ENCODE measurements at regions not wholly inside any gene's neighbourhood (a gene's known extent, or its start where the extent isn't known, plus 50 kb on each side); places are given as distances from the start of the nearest gene placed in this dataset.
"Not testable (repeated sequence)": the region's sequence is repeated elsewhere in the genome, so short reads cannot be mapped to it uniquely, and the experiment has no call there.

GRCh38 chr1:38777464-38777957 lies 82.1 kb downstream of the RRAGC start:
- H3K27me3 ChIP-seq (ENCODE audit: insufficient read depth, low read length), result peaks cover 63% of the 10 kb centered on the region
- H2AFZ ChIP-seq (ENCODE audit: low read length, unreplicated experiment), result no peak overlapping the region
- no peak overlapping the region for H3K27ac ChIP-seq (ENCODE audit: low read depth, low read length)
- no peak overlapping the region for H3K4me3 ChIP-seq (ENCODE audit: low read depth, low read length)
- no peaks in the 10 kb centered on the region for H3K36me3 ChIP-seq (ENCODE audit: insufficient read depth, low read length)
- H3K79me2 ChIP-seq (ENCODE audit: control insufficient read depth, insufficient read depth, low read length, unreplicated experiment), result no peaks in the 10 kb centered on the region
- no peaks in the 10 kb centered on the region for H3K4me1 ChIP-seq (ENCODE audit: control insufficient read depth, insufficient read depth, low read length, unreplicated experiment)

- Histone ChIP-seq H3K79me2 (ENCODE audit: control insufficient read depth, insufficient read depth, low read length, unreplicated experiment) (no peaks in the 10 kb centered on the region), H3K4me3 (ENCODE audit: low read depth, low read length) (no peak overlapping the region), H2AFZ (ENCODE audit: low read length, unreplicated experiment) (no peak overlapping the region), H3K36me3 (ENCODE audit: insufficient read depth, low read length) (no peaks in the 10 kb centered on the region), H3K27ac (ENCODE audit: low read depth, low read length) (no peak overlapping the region), H3K4me1 (ENCODE audit: control insufficient read depth, insufficient read depth, low read length, unreplicated experiment) (no peaks in the 10 kb centered on the region), H3K27me3 (ENCODE audit: insufficient read depth, low read length) (peaks cover 60% of the 10 kb centered on the region)
Observed at GRCh38 chr1:38776466-38777065, 83.0 kb downstream of the RRAGC start.

- Histone ChIP-seq H2AFZ (ENCODE audit: low read length, unreplicated experiment) (no peak overlapping the region), H3K27ac (ENCODE audit: low read depth, low read length) (no peak overlapping the region), H3K4me1 (ENCODE audit: control insufficient read depth, insufficient read depth, low read length, unreplicated experiment) (no peaks in the 10 kb centered on the region), H3K27me3 (ENCODE audit: insufficient read depth, low read length) (peaks cover 49% of the 10 kb centered on the region), H3K79me2 (ENCODE audit: control insufficient read depth, insufficient read depth, low read length, unreplicated experiment) (no peaks in the 10 kb centered on the region), H3K4me3 (ENCODE audit: low read depth, low read length) (no peak overlapping the region), H3K36me3 (ENCODE audit: insufficient read depth, low read length) (no peaks in the 10 kb centered on the region)
Observed at GRCh38 chr1:38775175-38775845, 84.3 kb downstream of the RRAGC start.

- H3K27ac ChIP-seq (ENCODE audit: low read depth, low read length), result no peak overlapping the region
- peaks cover 33% of the 10 kb centered on the region for H3K27me3 ChIP-seq (ENCODE audit: insufficient read depth, low read length)
- H2AFZ ChIP-seq (ENCODE audit: low read length, unreplicated experiment), result no peak overlapping the region
- H3K79me2 ChIP-seq (ENCODE audit: control insufficient read depth, insufficient read depth, low read length, unreplicated experiment), result no peaks in the 10 kb centered on the region
- H3K4me1 ChIP-seq (ENCODE audit: control insufficient read depth, insufficient read depth, low read length, unreplicated experiment), result no peaks in the 10 kb centered on the region
- no peak overlapping the region for H3K4me3 ChIP-seq (ENCODE audit: low read depth, low read length)
- H3K36me3 ChIP-seq (ENCODE audit: insufficient read depth, low read length), result no peaks in the 10 kb centered on the region
Observed at GRCh38 chr1:38773483-38773882, 86.1 kb downstream of the RRAGC start.

- Histone ChIP-seq H3K36me3 (ENCODE audit: insufficient read depth, low read length) (no peaks in the 10 kb centered on the region), H3K4me3 (ENCODE audit: low read depth, low read length) (no peak overlapping the region), H2AFZ (ENCODE audit: low read length, unreplicated experiment) (no peak overlapping the region), H3K27ac (ENCODE audit: low read depth, low read length) (no peak overlapping the region), H3K79me2 (ENCODE audit: control insufficient read depth, insufficient read depth, low read length, unreplicated experiment) (no peaks in the 10 kb centered on the region), H3K4me1 (ENCODE audit: control insufficient read depth, insufficient read depth, low read length, unreplicated experiment) (no peaks in the 10 kb centered on the region), H3K27me3 (ENCODE audit: insufficient read depth, low read length) (peaks cover 28% of the 10 kb centered on the region)
Observed at GRCh38 chr1:38772953-38773352, 86.6 kb downstream of the RRAGC start.

GRCh38 chr1:38772026-38772425 lies 87.5 kb downstream of the RRAGC start:
- Histone ChIP-seq H3K27ac (ENCODE audit: low read depth, low read length) (no peak overlapping the region), H2AFZ (ENCODE audit: low read length, unreplicated experiment) (no peak overlapping the region), H3K36me3 (ENCODE audit: insufficient read depth, low read length) (no peaks in the 10 kb centered on the region), H3K4me1 (ENCODE audit: control insufficient read depth, insufficient read depth, low read length, unreplicated experiment) (no peaks in the 10 kb centered on the region), H3K79me2 (ENCODE audit: control insufficient read depth, insufficient read depth, low read length, unreplicated experiment) (no peaks in the 10 kb centered on the region), H3K27me3 (ENCODE audit: insufficient read depth, low read length) (peaks cover 26% of the 10 kb centered on the region), H3K4me3 (ENCODE audit: low read depth, low read length) (no peak overlapping the region)

GRCh38 chr1:38770516-38771173 lies 88.9 kb downstream of the RRAGC start:
- H3K79me2 ChIP-seq (ENCODE audit: control insufficient read depth, insufficient read depth, low read length, unreplicated experiment); H3K4me3 ChIP-seq (ENCODE audit: low read depth, low read length); H3K36me3 ChIP-seq (ENCODE audit: insufficient read depth, low read length); H3K27ac ChIP-seq (ENCODE audit: low read depth, low read length); H3K4me1 ChIP-seq (ENCODE audit: control insufficient read depth, insufficient read depth, low read length, unreplicated experiment); H2AFZ ChIP-seq (ENCODE audit: low read length, unreplicated experiment): not testable (repeated sequence)
- H3K27me3 ChIP-seq (ENCODE audit: insufficient read depth, low read length), result peaks cover 23% of the 10 kb centered on the region

GRCh38 chr1:38766125-38766524 lies 93.4 kb downstream of the RRAGC start:
- Histone ChIP-seq H2AFZ (ENCODE audit: low read length, unreplicated experiment) (no peak overlapping the region), H3K4me1 (ENCODE audit: control insufficient read depth, insufficient read depth, low read length, unreplicated experiment) (no peaks in the 10 kb centered on the region), H3K79me2 (ENCODE audit: control insufficient read depth, insufficient read depth, low read length, unreplicated experiment) (no peaks in the 10 kb centered on the region), H3K4me3 (ENCODE audit: low read depth, low read length) (no peak overlapping the region), H3K36me3 (ENCODE audit: insufficient read depth, low read length) (no peaks in the 10 kb centered on the region), H3K27me3 (ENCODE audit: insufficient read depth, low read length) (peaks cover 25% of the 10 kb centered on the region), H3K27ac (ENCODE audit: low read depth, low read length) (no peak overlapping the region)

- Histone ChIP-seq H3K36me3 (ENCODE audit: insufficient read depth, low read length) (no peaks in the 10 kb centered on the region), H3K27ac (ENCODE audit: low read depth, low read length) (no peak overlapping the region), H3K4me1 (ENCODE audit: control insufficient read depth, insufficient read depth, low read length, unreplicated experiment) (no peaks in the 10 kb centered on the region), H3K4me3 (ENCODE audit: low read depth, low read length) (no peak overlapping the region), H3K27me3 (ENCODE audit: insufficient read depth, low read length) (peaks cover 30% of the 10 kb centered on the region), H3K79me2 (ENCODE audit: control insufficient read depth, insufficient read depth, low read length, unreplicated experiment) (no peaks in the 10 kb centered on the region), H2AFZ (ENCODE audit: low read length, unreplicated experiment) (no peak overlapping the region)
Observed at GRCh38 chr1:38763121-38763520, 96.5 kb downstream of the RRAGC start.

- no peak overlapping the region for H3K4me3 ChIP-seq (ENCODE audit: low read depth, low read length)
- no peaks in the 10 kb centered on the region for H3K4me1 ChIP-seq (ENCODE audit: control insufficient read depth, insufficient read depth, low read length, unreplicated experiment)
- H3K36me3 ChIP-seq (ENCODE audit: insufficient read depth, low read length), result no peaks in the 10 kb centered on the region
- no peak overlapping the region for H3K27ac ChIP-seq (ENCODE audit: low read depth, low read length)
- H3K27me3 ChIP-seq (ENCODE audit: insufficient read depth, low read length), result peaks cover 27% of the 10 kb centered on the region
- no peak overlapping the region for H2AFZ ChIP-seq (ENCODE audit: low read length, unreplicated experiment)
- no peaks in the 10 kb centered on the region for H3K79me2 ChIP-seq (ENCODE audit: control insufficient read depth, insufficient read depth, low read length, unreplicated experiment)
Observed at GRCh38 chr1:38760562-38760961, 99.0 kb downstream of the RRAGC start.

GRCh38 chr1:38758820-38759219 lies 100.8 kb downstream of the RRAGC start:
- Histone ChIP-seq H2AFZ (ENCODE audit: low read length, unreplicated experiment) (no peak overlapping the region), H3K27me3 (ENCODE audit: insufficient read depth, low read length) (peaks cover 30% of the 10 kb centered on the region), H3K4me3 (ENCODE audit: low read depth, low read length) (no peak overlapping the region), H3K79me2 (ENCODE audit: control insufficient read depth, insufficient read depth, low read length, unreplicated experiment) (no peaks in the 10 kb centered on the region), H3K4me1 (ENCODE audit: control insufficient read depth, insufficient read depth, low read length, unreplicated experiment) (no peaks in the 10 kb centered on the region), H3K27ac (ENCODE audit: low read depth, low read length) (no peak overlapping the region), H3K36me3 (ENCODE audit: insufficient read depth, low read length) (no peaks in the 10 kb centered on the region)
